LNCAP (cell line): ENCODE measurements at regions not wholly inside any gene's neighbourhood (a gene's known extent, or its start where the extent isn't known, plus 50 kb on each side); places are given as distances from the start of the nearest gene placed in this dataset.

ENCODE experiments used
- CTCF ChIP-seq: fragments of 450-650 bp; IDR thresholded peaks from 2 replicates; pipeline ENCODE4 v1.5.1; 2017; ENCODE audit warnings: mild to moderate bottlenecking

GRCh38 chr7:116332766-116333165 lies 122.4 kb downstream of the TES start:
- TF ChIP-seq CTCF = no peak

- no peak for TF ChIP-seq CTCF
Observed at GRCh38 chr7:116334555-116334954, 124.2 kb downstream of the TES start.

GRCh38 chr7:116337018-116337417 lies 126.7 kb downstream of the TES start:
- no peak for TF ChIP-seq CTCF

GRCh38 chr7:116337800-116338199 lies 127.5 kb downstream of the TES start:
- TF ChIP-seq CTCF = no peak

- no peak for TF ChIP-seq CTCF
Observed at GRCh38 chr7:116339564-116339963, 129.2 kb downstream of the TES start.

GRCh38 chr7:116340201-116340847 lies 130.0 kb downstream of the TES start:
- no peak for TF ChIP-seq CTCF

- peak; percentile 27; the same call in 1 of the 2 replicates for TF ChIP-seq CTCF
Observed at GRCh38 chr7:116340943-116341907, 130.9 kb downstream of the TES start.
